ENCODE measurements at regions not wholly inside any gene's neighbourhood (a gene's known extent, or its start where the extent isn't known, plus 50 kb on each side); places are given as distances from the start of the nearest gene placed in this dataset.

- TF ChIP-seq ZFP30 (CRISPR knock-in tag; IDR thresholded peaks at IDR 0.05) (no peak), RARB (CRISPR knock-in tag; IDR thresholded peaks at IDR 0.05) (no peak), GLIS3 (CRISPR knock-in tag; IDR thresholded peaks at IDR 0.05) (no peak), ARNTL (CRISPR knock-in tag; IDR thresholded peaks at IDR 0.05; ENCODE audit: borderline replicate concordance, low read depth) (no peak), ESRRG (CRISPR knock-in tag; IDR thresholded peaks at IDR 0.05) (no peak)
Measured at GRCh38 chr1:190880352-190880751, 402.7 kb upstream of the BRINP3 start.

Measured in SK-N-SH treated with all-trans-retinoic acid at 6 μM for 48 hours (cell line).